Loucy (cell line): ENCODE measurements at regions not wholly inside any gene's neighbourhood (a gene's known extent, or its start where the extent isn't known, plus 50 kb on each side); places are given as distances from the start of the nearest gene placed in this dataset.

ENCODE experiments used
- H2AFZ ChIP-seq: fragments of 200-600 bp; sonication (generic); 2 replicates; pipeline ENCODE4 v1.6.0; 2016; ENCODE audit warnings: antibody characterized with exemption, mild to moderate bottlenecking, low read length, moderate library complexity
- H3F3A ChIP-seq: fragments of 200-600 bp; 2 replicates; pipeline ENCODE4 v1.6.0; 2016; ENCODE audit warnings: antibody characterized with exemption, low read depth, mild to moderate bottlenecking
- H3K27me3 ChIP-seq: fragments of 200-600 bp; sonication (generic); 2 replicates; pipeline ENCODE4 v1.6.1; 2014; ENCODE audit warnings: low read length, mild to moderate bottlenecking; ENCODE audit not compliant: insufficient read depth, poor library complexity, severe bottlenecking
- H3K36me3 ChIP-seq: fragments of 200-600 bp; sonication (generic); 2 replicates; pipeline ENCODE4 v1.6.1; 2016; ENCODE audit warnings: low read length; ENCODE audit not compliant: insufficient read depth
- H3K4me1 ChIP-seq: fragments of 200-600 bp; sonication (generic); 2 replicates; pipeline ENCODE4 v1.5.1; 2014; ENCODE audit warnings: low read length, mild to moderate bottlenecking; ENCODE audit not compliant: insufficient read depth, poor library complexity, severe bottlenecking
- H3K4me2 ChIP-seq: fragments of 200-600 bp; sonication (generic); 2 replicates; pipeline ENCODE4 v1.6.0; 2014; ENCODE audit warnings: antibody characterized with exemption, low read length, low read depth, mild to moderate bottlenecking; ENCODE audit not compliant: poor library complexity, severe bottlenecking
- H3K4me3 ChIP-seq: fragments of 200-600 bp; sonication (generic); 2 replicates; pipeline ENCODE4 v1.5.1; 2014; ENCODE audit warnings: low read length, mild to moderate bottlenecking, mixed read lengths; ENCODE audit not compliant: poor library complexity, severe bottlenecking
- H3K79me2 ChIP-seq: fragments of 200-600 bp; sonication (generic); 2 replicates; pipeline ENCODE4 v1.6.1; 2014; ENCODE audit warnings: low read length; ENCODE audit not compliant: insufficient read depth
- H3K9ac ChIP-seq: fragments of 200-600 bp; sonication (generic); 2 replicates; pipeline ENCODE4 v1.6.0; 2014; ENCODE audit warnings: mild to moderate bottlenecking, low read depth, low read length, moderate library complexity; ENCODE audit not compliant: poor library complexity, severe bottlenecking
- H3K9me2 ChIP-seq: fragments of 200-600 bp; sonication (generic); replicated peaks from 2 replicates; pipeline ENCODE4 v1.6.1; 2016; ENCODE audit warnings: low read depth, low read length, mixed read lengths
- H3K9me3 ChIP-seq: fragments of 200-600 bp; sonication (generic); 2 replicates; pipeline ENCODE4 v1.6.1; 2014; ENCODE audit warnings: mild to moderate bottlenecking, antibody characterized with exemption, low read length, low read depth; ENCODE audit not compliant: insufficient read depth
- H4K20me1 ChIP-seq: fragments of 200-600 bp; sonication (generic); 2 replicates; pipeline ENCODE4 v1.6.0; 2014; ENCODE audit warnings: antibody characterized with exemption, low read length, mild to moderate bottlenecking; ENCODE audit not compliant: insufficient read depth, poor library complexity, severe bottlenecking
- EZH2phosphoT487 ChIP-seq: fragments of 200-600 bp; IDR thresholded peaks from 2 replicates; pipeline ENCODE4 v1.6.1; 2018; ENCODE audit warnings: antibody characterized with exemption, mild to moderate bottlenecking, moderate library complexity, borderline replicate concordance
- TF ChIP-seq, protein P1 (sequence below): fragments of 200-600 bp; sonication (generic); conservative IDR thresholded peaks from 2 replicates; pipeline ENCODE4 v1.5.1; 2014; ENCODE audit warnings: mild to moderate bottlenecking, antibody characterized with exemption, low read length

DNA sequence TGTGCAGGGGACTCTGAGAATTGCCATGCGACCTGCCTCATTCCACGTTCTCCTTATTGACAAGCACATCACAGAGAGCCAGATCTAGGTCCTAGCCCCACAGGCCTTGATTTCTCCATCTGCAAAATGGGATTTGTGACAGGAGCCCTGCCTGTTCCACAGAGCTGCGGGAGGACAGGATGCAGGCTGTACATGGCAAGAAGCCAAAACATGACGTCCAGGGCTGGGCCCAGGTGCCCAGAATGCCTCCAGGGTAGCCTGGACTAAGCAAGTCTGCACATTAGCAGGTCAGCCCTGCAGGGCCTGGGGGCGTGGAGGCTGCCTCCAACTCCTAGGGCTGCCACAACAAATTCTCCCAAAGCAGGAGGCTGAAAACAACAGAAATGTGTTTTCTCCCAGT is 235.7 kb upstream of the SDK2 start:
- no peak overlapping the region for H2AFZ ChIP-seq
- TF ChIP-seq, protein P1, sequence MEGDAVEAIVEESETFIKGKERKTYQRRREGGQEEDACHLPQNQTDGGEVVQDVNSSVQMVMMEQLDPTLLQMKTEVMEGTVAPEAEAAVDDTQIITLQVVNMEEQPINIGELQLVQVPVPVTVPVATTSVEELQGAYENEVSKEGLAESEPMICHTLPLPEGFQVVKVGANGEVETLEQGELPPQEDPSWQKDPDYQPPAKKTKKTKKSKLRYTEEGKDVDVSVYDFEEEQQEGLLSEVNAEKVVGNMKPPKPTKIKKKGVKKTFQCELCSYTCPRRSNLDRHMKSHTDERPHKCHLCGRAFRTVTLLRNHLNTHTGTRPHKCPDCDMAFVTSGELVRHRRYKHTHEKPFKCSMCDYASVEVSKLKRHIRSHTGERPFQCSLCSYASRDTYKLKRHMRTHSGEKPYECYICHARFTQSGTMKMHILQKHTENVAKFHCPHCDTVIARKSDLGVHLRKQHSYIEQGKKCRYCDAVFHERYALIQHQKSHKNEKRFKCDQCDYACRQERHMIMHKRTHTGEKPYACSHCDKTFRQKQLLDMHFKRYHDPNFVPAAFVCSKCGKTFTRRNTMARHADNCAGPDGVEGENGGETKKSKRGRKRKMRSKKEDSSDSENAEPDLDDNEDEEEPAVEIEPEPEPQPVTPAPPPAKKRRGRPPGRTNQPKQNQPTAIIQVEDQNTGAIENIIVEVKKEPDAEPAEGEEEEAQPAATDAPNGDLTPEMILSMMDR: no peak
- TF ChIP-seq EZH2phosphoT487: no peak
- no peaks in the 10 kb centered on the region for H4K20me1 ChIP-seq
- H3K36me3 ChIP-seq: no peaks in the 10 kb centered on the region
- no peak overlapping the region for H3K9ac ChIP-seq
- H3K4me1 ChIP-seq: no peaks in the 10 kb centered on the region
- no peaks in the 10 kb centered on the region for H3K9me3 ChIP-seq
- H3K27me3 ChIP-seq: no peaks in the 10 kb centered on the region
- no peaks in the 10 kb centered on the region for H3F3A ChIP-seq
- H3K9me2 ChIP-seq: no peaks in the 10 kb centered on the region
- H3K4me2 ChIP-seq: no peak overlapping the region
- no peaks in the 10 kb centered on the region for H3K79me2 ChIP-seq
- H3K4me3 ChIP-seq: no peak overlapping the region

DNA sequence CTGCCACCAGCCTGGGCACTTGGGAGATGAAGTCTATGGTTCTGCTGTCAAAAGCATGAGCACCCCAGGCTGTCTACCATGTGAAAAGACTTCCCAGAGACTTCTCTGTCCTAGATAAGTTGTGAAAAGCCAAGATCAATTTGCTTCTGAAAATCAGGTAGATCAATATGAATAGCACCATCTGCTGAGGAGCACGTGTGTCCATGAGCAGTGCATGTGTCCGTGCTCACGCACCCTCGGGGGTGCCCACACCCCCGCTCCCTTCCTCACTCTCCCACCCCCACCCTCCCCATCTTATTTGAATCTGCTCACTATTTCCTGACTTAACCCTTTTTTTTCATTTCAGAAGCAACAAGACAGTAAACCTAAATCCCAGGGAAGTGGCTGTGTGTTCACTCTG is 238.3 kb upstream of the SDK2 start:
- no peaks in the 10 kb centered on the region for H4K20me1 ChIP-seq
- H3K36me3 ChIP-seq: no peaks in the 10 kb centered on the region
- H3K9me3 ChIP-seq: no peaks in the 10 kb centered on the region
- H3K27me3 ChIP-seq: no peaks in the 10 kb centered on the region
- no peak overlapping the region for H2AFZ ChIP-seq
- H3K9me2 ChIP-seq: no peaks in the 10 kb centered on the region
- no peaks in the 10 kb centered on the region for H3K79me2 ChIP-seq
- H3K4me1 ChIP-seq: no peaks in the 10 kb centered on the region
- no peak overlapping the region for H3K4me2 ChIP-seq
- H3K4me3 ChIP-seq: no peak overlapping the region
- no peak for TF ChIP-seq EZH2phosphoT487
- TF ChIP-seq, protein P1: no peak
- no peak overlapping the region for H3K9ac ChIP-seq
- H3F3A ChIP-seq: no peaks in the 10 kb centered on the region

DNA sequence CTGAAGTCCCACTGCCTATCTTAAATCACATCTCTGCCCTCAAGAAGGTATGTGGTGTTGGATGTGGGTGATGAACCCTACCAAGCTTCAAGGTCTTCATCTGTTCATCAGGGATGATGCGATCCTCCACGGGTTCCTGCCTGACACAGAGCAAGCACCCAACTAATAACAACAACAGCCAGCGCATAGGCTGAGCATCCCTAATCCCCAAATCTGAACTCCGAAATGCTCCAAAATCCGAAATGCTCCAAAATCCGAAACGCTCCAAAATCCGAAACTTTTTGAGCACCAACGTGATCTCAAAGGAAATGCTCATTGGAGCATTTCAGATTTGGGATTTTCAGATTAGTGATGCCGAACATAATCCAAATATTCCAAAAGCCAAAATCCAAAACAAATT is 238.9 kb upstream of the SDK2 start:
- Histone ChIP-seq H3K27me3 (no peaks in the 10 kb centered on the region), H3K4me3 (no peak overlapping the region), H3K36me3 (no peaks in the 10 kb centered on the region), H3K9ac (no peak overlapping the region), H2AFZ (no peak overlapping the region), H3K79me2 (no peaks in the 10 kb centered on the region), H4K20me1 (no peaks in the 10 kb centered on the region), H3K9me3 (no peaks in the 10 kb centered on the region), H3F3A (no peaks in the 10 kb centered on the region), H3K4me2 (no peak overlapping the region), H3K4me1 (no peaks in the 10 kb centered on the region), H3K9me2 (no peaks in the 10 kb centered on the region)
- TF ChIP-seq, protein P1: no peak
- TF ChIP-seq EZH2phosphoT487: no peak
